ENCODE measurements at regions not wholly inside any gene's neighbourhood (a gene's known extent, or its start where the extent isn't known, plus 50 kb on each side); places are given as distances from the start of the nearest gene placed in this dataset.

DNA sequence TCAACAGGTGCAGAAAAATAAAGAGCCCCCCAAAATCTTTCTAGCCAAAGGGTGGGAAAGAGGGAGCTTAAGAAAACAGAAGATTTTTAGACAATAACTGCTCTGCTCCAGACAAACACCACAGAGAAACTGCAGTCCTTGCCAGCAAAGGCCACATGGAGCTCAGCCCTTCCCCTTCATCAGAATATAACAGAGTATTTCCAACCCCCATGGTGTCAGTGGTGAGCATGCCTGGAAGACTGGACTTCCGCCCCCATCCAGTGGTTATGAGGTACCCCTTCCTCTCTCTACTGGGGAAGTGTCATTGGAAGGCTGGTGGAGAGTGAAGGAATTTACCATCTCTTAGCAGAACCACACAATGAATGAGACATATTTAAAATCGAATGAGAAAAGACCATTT, 1007.3 kb upstream of the CELF2 start:
- POLR2A ChIA-PET: no interaction called here
- CTCF ChIA-PET: no interaction called here
- H3K9me3 Mint-ChIP-seq (ENCODE audit: low read depth): no peaks in the 10 kb centered on the region
- no peak overlapping the region for H3K4me3 Mint-ChIP-seq
- intact Hi-C loops (cut with DNase I, micrococcal nuclease): no loop called here
- no peaks in the 10 kb centered on the region for H3K36me3 Mint-ChIP-seq (ENCODE audit: low read depth)
- DNase-seq (no peak), ATAC-seq (no peak)
- H3K27ac Mint-ChIP-seq: no peak overlapping the region
- H3K27me3 Mint-ChIP-seq: peaks cover 4% of the 10 kb centered on the region
- H3K4me1 Mint-ChIP-seq: no peaks in the 10 kb centered on the region

- H3K36me3 Mint-ChIP-seq (ENCODE audit: low read depth): no peaks in the 10 kb centered on the region
- ATAC-seq (no peak), DNase-seq (no peak)
- no peak overlapping the region for H3K4me3 Mint-ChIP-seq
- H3K9me3 Mint-ChIP-seq (ENCODE audit: low read depth): no peaks in the 10 kb centered on the region
- CTCF ChIA-PET: no interaction called here
- intact Hi-C loops (cut with DNase I, micrococcal nuclease): no loop called here
- POLR2A ChIA-PET: no interaction called here
- H3K27ac Mint-ChIP-seq: no peak overlapping the region
- no peaks in the 10 kb centered on the region for H3K4me1 Mint-ChIP-seq
- no peaks in the 10 kb centered on the region for H3K27me3 Mint-ChIP-seq
Observed at GRCh38 chr10:10014846-10015245, 1002.8 kb upstream of the CELF2 start.

DNA sequence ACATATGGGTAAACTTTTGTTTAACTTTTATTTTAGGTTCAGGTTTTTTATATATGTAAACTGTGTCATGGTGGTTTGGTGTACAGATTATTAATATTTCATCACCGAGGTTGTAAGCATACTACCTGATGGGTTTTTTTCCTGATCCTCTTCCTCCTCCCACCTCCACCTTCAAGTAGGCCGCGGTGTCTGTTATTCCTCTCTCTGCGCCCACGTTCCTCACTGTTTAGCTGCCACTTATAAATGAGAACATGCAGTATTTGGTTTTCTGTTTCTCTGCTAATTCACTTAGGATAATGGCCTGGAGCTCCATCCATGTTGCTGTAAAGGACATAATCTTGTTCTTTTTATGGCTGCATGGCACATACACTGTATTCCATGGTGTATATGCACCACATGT, 1000.0 kb upstream of the CELF2 start:
- Mint-ChIP-seq H3K36me3 (ENCODE audit: low read depth) (no peaks in the 10 kb centered on the region), H3K27me3 (peaks cover 2% of the 10 kb centered on the region), H3K4me1 (no peaks in the 10 kb centered on the region), H3K9me3 (ENCODE audit: low read depth) (no peaks in the 10 kb centered on the region), H3K27ac (no peak overlapping the region), H3K4me3 (no peak overlapping the region)
- no peak for DNase-seq
- ATAC-seq: no peak
- ChIA-PET POLR2A (no interaction called here), CTCF (no interaction called here)
- intact Hi-C loops (cut with DNase I, micrococcal nuclease): no loop called here

DNA sequence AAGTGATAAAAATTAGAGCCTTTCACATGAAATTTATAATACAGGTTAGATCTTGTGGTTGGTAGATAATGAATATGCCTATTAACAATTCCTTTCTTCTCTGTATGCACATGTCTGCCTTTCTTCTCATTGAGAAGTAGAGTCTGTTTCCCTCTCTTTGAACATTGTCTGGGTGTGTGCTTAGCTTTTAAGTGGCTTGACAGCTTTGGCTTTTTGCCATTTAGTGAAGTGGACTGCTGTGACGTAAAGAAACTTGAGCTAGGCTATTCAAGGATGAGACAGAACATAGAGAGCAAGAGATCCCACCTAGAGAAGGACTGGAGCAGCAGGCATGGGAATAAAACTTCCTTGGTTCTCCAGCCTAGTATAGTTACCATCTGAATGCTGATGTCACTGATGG, 996.7 kb upstream of the CELF2 start:
- H3K36me3 Mint-ChIP-seq (ENCODE audit: low read depth): no peaks in the 10 kb centered on the region
- no peak for DNase-seq
- ChIA-PET POLR2A (no interaction called here), CTCF (no interaction called here)
- H3K4me1 Mint-ChIP-seq: no peaks in the 10 kb centered on the region
- intact Hi-C loops (cut with DNase I, micrococcal nuclease): no loop called here
- no peak overlapping the region for H3K27ac Mint-ChIP-seq
- ATAC-seq: no peak
- H3K27me3 Mint-ChIP-seq: peaks cover 6% of the 10 kb centered on the region
- H3K4me3 Mint-ChIP-seq: no peak overlapping the region
- peaks cover 3% of the 10 kb centered on the region for H3K9me3 Mint-ChIP-seq (ENCODE audit: low read depth)

GRCh38 chr10:10032991-10033390, 984.7 kb upstream of the CELF2 start:
- no peak overlapping the region for H3K4me3 Mint-ChIP-seq
- DNase-seq (no peak), ATAC-seq (no peak)
- H3K4me1 Mint-ChIP-seq: no peaks in the 10 kb centered on the region
- ChIA-PET POLR2A (no interaction called here), CTCF (no interaction called here)
- intact Hi-C loops (cut with DNase I, micrococcal nuclease): no loop called here
- no peaks in the 10 kb centered on the region for H3K9me3 Mint-ChIP-seq (ENCODE audit: low read depth)
- peaks cover 2% of the 10 kb centered on the region for H3K27me3 Mint-ChIP-seq
- H3K27ac Mint-ChIP-seq: no peak overlapping the region
- H3K36me3 Mint-ChIP-seq (ENCODE audit: low read depth): no peaks in the 10 kb centered on the region

DNA sequence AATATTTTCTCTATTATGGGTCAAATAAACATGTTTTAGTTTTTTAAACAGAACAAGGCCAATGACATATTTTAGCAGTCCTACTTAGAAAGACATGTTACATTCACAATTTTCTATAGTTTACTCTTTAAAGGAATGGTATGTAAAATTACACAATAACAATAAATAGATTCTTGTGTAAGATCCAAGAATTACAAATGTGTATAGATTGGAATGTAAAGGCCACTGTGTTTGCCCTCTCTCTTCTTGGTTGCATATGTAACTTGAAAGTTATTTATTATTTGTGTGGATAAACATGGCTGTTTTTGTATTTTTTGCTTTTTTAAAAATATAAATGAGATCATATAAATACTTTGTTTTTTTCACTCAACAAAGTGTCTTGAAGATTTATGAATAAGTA, 979.3 kb upstream of the CELF2 start:
- H3K27me3 Mint-ChIP-seq: peaks cover 2% of the 10 kb centered on the region
- H3K4me1 Mint-ChIP-seq: no peaks in the 10 kb centered on the region
- intact Hi-C loops (cut with DNase I, micrococcal nuclease): no loop called here
- ChIA-PET POLR2A (no interaction called here), CTCF (no interaction called here)
- DNase-seq: no peak
- no peak overlapping the region for H3K4me3 Mint-ChIP-seq
- H3K27ac Mint-ChIP-seq: no peak overlapping the region
- no peaks in the 10 kb centered on the region for H3K36me3 Mint-ChIP-seq (ENCODE audit: low read depth)
- H3K9me3 Mint-ChIP-seq (ENCODE audit: low read depth): no peaks in the 10 kb centered on the region
- no peak for ATAC-seq

DNA sequence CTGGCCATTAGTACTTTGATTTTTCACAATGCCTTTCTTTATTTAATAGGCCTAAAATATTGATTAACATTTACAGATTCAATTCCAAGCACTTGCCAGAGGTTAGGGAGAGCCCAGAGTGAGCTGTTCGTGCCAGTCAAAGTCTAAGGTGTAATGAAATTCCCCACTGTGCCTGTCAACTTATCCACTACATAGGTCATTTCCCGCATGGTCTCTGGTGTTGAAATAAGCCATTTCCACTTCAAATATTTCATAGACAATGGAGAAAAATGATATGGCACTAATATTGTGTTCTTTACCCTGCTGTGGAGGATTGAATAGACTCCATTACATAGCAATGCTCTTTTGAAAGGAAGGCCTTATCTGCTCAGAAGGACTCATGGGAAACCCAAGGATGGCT, 978.1 kb upstream of the CELF2 start:
- H3K4me1 Mint-ChIP-seq: no peaks in the 10 kb centered on the region
- ATAC-seq (no peak), DNase-seq (no peak)
- POLR2A ChIA-PET: no interaction called here
- intact Hi-C loops (cut with DNase I, micrococcal nuclease): no loop called here
- peaks cover 2% of the 10 kb centered on the region for H3K27me3 Mint-ChIP-seq
- CTCF ChIA-PET: no interaction called here
- no peak overlapping the region for H3K27ac Mint-ChIP-seq
- H3K9me3 Mint-ChIP-seq (ENCODE audit: low read depth): no peaks in the 10 kb centered on the region
- H3K4me3 Mint-ChIP-seq: no peak overlapping the region
- H3K36me3 Mint-ChIP-seq (ENCODE audit: low read depth): no peaks in the 10 kb centered on the region

DNA sequence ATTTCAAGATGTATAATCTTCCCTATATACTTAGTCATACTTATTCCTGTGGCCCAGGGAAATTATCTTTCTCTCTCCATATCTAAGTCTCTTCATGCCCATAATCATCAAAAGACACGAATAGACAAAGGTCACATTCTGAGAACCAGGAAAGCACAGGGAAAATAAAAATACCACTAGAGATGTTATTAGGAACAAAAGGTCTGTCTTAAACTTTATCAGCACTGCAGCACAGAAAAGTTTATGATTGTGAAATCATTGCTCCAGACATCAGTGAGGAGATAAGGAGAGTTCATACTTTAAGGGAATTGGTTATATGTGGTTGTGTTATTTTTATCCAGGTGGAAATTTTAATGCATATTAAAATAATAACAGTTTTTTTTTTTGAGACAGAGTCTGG, 974.6 kb upstream of the CELF2 start:
- DNase-seq (no peak), ATAC-seq (no peak)
- ChIA-PET CTCF (no interaction called here), POLR2A (no interaction called here)
- H3K27me3 Mint-ChIP-seq: peaks cover 12% of the 10 kb centered on the region
- H3K9me3 Mint-ChIP-seq (ENCODE audit: low read depth): no peaks in the 10 kb centered on the region
- H3K36me3 Mint-ChIP-seq (ENCODE audit: low read depth): no peaks in the 10 kb centered on the region
- H3K4me1 Mint-ChIP-seq: no peaks in the 10 kb centered on the region
- no peak overlapping the region for H3K4me3 Mint-ChIP-seq
- intact Hi-C loops (cut with DNase I, micrococcal nuclease): no loop called here
- no peak overlapping the region for H3K27ac Mint-ChIP-seq

DNA sequence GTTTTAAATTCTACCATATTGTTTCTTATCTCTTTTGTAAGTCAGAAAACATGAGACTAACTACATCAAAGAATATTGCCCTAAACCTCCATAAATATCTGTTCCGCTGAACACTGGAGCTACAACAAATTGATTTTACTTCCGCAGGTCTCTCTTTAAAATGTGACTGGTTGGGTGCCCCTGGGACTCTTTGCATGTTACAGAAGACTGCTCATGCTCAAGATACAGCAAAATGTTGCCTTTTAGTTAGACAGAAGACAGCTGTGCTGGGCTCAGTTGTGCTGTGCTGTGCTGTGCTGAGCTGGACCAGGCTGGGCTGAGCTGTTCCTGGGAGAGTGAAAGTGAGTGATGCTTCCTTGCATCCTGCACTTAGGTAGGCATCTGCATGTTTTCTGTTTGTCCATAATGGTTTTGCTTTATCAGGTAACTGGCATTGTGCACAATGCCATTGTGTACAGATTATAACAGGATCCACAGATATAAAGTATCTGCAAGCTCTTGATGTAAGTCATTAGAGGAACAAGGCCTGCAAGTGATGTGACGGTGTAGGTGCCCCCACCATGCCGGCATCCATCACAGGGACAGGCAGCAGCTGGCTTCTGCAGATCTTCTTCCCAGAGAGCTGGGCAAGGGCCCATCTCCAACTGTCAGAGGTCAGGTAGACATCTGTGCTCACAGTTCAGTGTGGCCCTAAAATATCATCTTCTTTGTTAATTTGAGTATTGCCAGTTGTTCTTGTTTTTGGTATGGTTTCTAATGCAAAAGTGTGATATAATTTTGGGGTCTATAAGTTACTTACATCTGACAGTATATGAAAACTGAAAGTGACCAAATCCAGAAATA, 972.5 kb upstream of the CELF2 start:
- no peaks in the 10 kb centered on the region for H3K9me3 Mint-ChIP-seq (ENCODE audit: low read depth)
- H3K4me3 Mint-ChIP-seq: no peak overlapping the region
- peaks cover 12% of the 10 kb centered on the region for H3K27me3 Mint-ChIP-seq
- H3K4me1 Mint-ChIP-seq: no peaks in the 10 kb centered on the region
- H3K27ac Mint-ChIP-seq: no peak overlapping the region
- POLR2A ChIA-PET: no interaction called here
- CTCF ChIA-PET: interaction anchor here (0.6 kb wide), 1 partner anchor 783 kb away, joined by 3 read pairs; no protein-coding TSS in a partner anchor
- DNase-seq (no peak), ATAC-seq (no peak)
- H3K36me3 Mint-ChIP-seq (ENCODE audit: low read depth): no peaks in the 10 kb centered on the region
- intact Hi-C loops (cut with DNase I, micrococcal nuclease): no loop called here

- POLR2A ChIA-PET: no interaction called here
- intact Hi-C loops (cut with DNase I, micrococcal nuclease): no loop called here
- CTCF ChIA-PET: no interaction called here
- no peak for ATAC-seq
- H3K27me3 Mint-ChIP-seq: peaks cover 12% of the 10 kb centered on the region
- H3K4me1 Mint-ChIP-seq: no peaks in the 10 kb centered on the region
- DNase-seq: no peak
- H3K27ac Mint-ChIP-seq: no peak overlapping the region
- H3K36me3 Mint-ChIP-seq (ENCODE audit: low read depth): no peaks in the 10 kb centered on the region
- H3K4me3 Mint-ChIP-seq: no peak overlapping the region
- no peaks in the 10 kb centered on the region for H3K9me3 Mint-ChIP-seq (ENCODE audit: low read depth)
Observed at GRCh38 chr10:10045765-10046028, 972.0 kb upstream of the CELF2 start.

DNA sequence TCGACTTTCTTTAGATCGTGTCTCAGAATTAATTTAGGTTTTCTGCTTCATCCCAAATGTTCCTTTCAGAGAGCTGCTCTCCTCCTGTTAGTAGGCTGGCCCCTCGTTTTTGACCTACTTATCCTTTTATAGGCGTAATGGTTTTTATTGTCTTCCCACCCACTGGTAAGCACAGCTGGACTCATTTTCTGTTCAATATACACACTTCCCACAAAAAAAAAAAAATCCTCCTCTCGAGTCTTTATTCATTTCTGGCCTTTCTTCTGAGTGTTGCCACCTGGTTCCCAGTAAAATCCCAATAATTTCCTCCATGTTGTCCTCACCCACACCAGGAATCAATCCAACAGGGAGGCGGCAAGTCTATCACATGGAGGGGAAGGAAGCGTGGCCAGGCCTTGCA, 970.2 kb upstream of the CELF2 start:
- intact Hi-C loops (cut with DNase I, micrococcal nuclease): no loop called here
- Mint-ChIP-seq H3K4me1 (no peaks in the 10 kb centered on the region), H3K36me3 (ENCODE audit: low read depth) (no peaks in the 10 kb centered on the region), H3K27me3 (peaks cover 10% of the 10 kb centered on the region), H3K4me3 (no peak overlapping the region), H3K9me3 (ENCODE audit: low read depth) (peaks cover 2% of the 10 kb centered on the region), H3K27ac (no peak overlapping the region)
- ChIA-PET CTCF (no interaction called here), POLR2A (no interaction called here)
- no peak for ATAC-seq
- no peak for DNase-seq

GRCh38 chr10:10053051-10053450, 964.6 kb upstream of the CELF2 start:
- Mint-ChIP-seq H3K27ac (no peak overlapping the region), H3K9me3 (ENCODE audit: low read depth) (peaks cover 2% of the 10 kb centered on the region), H3K4me1 (no peaks in the 10 kb centered on the region), H3K4me3 (no peak overlapping the region), H3K27me3 (peaks cover 10% of the 10 kb centered on the region), H3K36me3 (ENCODE audit: low read depth) (no peaks in the 10 kb centered on the region)
- CTCF ChIA-PET: no interaction called here
- DNase-seq (no peak), ATAC-seq (no peak)
- POLR2A ChIA-PET: no interaction called here
- intact Hi-C loops (cut with DNase I, micrococcal nuclease): no loop called here

GRCh38 chr10:10054466-10054865, 963.2 kb upstream of the CELF2 start:
- Mint-ChIP-seq H3K27ac (no peak overlapping the region), H3K27me3 (peaks cover 10% of the 10 kb centered on the region), H3K4me1 (no peaks in the 10 kb centered on the region), H3K9me3 (ENCODE audit: low read depth) (peaks cover 2% of the 10 kb centered on the region), H3K36me3 (ENCODE audit: low read depth) (no peaks in the 10 kb centered on the region), H3K4me3 (no peak overlapping the region)
- intact Hi-C loops (cut with DNase I, micrococcal nuclease): no loop called here
- no peak for DNase-seq
- POLR2A ChIA-PET: no interaction called here
- CTCF ChIA-PET: no interaction called here
- ATAC-seq: no peak
